Endothelial cell of umbilical vein (primary cell): ENCODE measurements at regions not wholly inside any gene's neighbourhood (a gene's known extent, or its start where the extent isn't known, plus 50 kb on each side); places are given as distances from the start of the nearest gene placed in this dataset.

Experiments used
- BruUV-seq: library from RNA; stranded (reverse); fragments of 400-500 nt; replicated peaks from 2 replicates; lab custom pipeline; 2021; lab: Mats Ljungman, UMichigan
- CTCF ChIA-PET: fragments of 300-600, 350-600 bp; sonication (Branson Sonifier 250); formaldehyde crosslinking; loops from one replicate; lab custom pipeline; 2021; ENCODE audit warnings: antibody characterized with exemption, inconsistent platforms; lab: Charles Lee
- POLR2A ChIA-PET: fragments of 300-600, 350-600 bp; sonication (Branson Sonifier 250); formaldehyde crosslinking; loops from one replicate; lab custom pipeline; 2021; ENCODE audit warnings: antibody characterized with exemption, inconsistent platforms; lab: Charles Lee
- DNase-seq: peaks from one replicate; pipeline ENCODE4 v3.0.0-alpha.2; 2011; ENCODE audit warnings: low read depth, low spot score
- FAIRE-seq: peaks from 2 replicates; lab custom pipeline; 2011; peaks lifted over from hg19 to GRCh38; lab: Jason Lieb, UNC
- H2AFZ ChIP-seq: 2 replicates; pipeline ENCODE4 v1.6.0; 2012; ENCODE audit warnings: low read depth, low read length, control low read depth, inconsistent platforms
- H3K27ac ChIP-seq: 2 replicates; pipeline ENCODE4 v1.5.1; 2011; ENCODE audit warnings: low read depth, mild to moderate bottlenecking, control low read depth, low read length, moderate library complexity; ENCODE audit not compliant: insufficient read depth
- H3K27me3 ChIP-seq, 2 experiments: 2 replicates each; pipeline versions ENCODE4 v1.6.0 to v1.6.1; 2011; ENCODE audit warnings: low read length in 2 of 2, mixed read lengths in 1 of 2; ENCODE audit not compliant: control insufficient read depth in 2 of 2, insufficient read depth in 2 of 2
- H3K36me3 ChIP-seq, 2 experiments: 2 replicates in 1 of 2; 3 replicates in 1 of 2; pipeline ENCODE4 v1.5.1; 2011; ENCODE audit warnings: low read length in 2 of 2, mild to moderate bottlenecking in 1 of 2, moderate library complexity in 1 of 2; ENCODE audit not compliant: control insufficient read depth in 2 of 2, insufficient read depth in 2 of 2; ENCODE audit errors: extremely low read depth in 1 of 2
- H3K4me1 ChIP-seq: 3 replicates; pipeline ENCODE4 v1.5.1; 2011; ENCODE audit warnings: mild to moderate bottlenecking, low read length; ENCODE audit not compliant: control insufficient read depth, insufficient read depth; ENCODE audit errors: extremely low read depth
- H3K4me2 ChIP-seq: 2 replicates; pipeline ENCODE4 v1.6.1; 2011; ENCODE audit warnings: low read length, control low read depth, mixed read lengths; ENCODE audit not compliant: insufficient read depth
- H3K4me3 ChIP-seq, 3 experiments: fragments of 200-600 bp in 1 of 3; sonication (generic), shearing (Covaris generic) in 1 of 3; replicated peaks in 1 of 3; 2 replicates each; pipeline ENCODE4 v1.5.1; 2011 to 2016; ENCODE audit warnings: control low read depth in 3 of 3, low read length in 3 of 3, mild to moderate bottlenecking in 2 of 3, inconsistent platforms in 1 of 3, low read depth in 1 of 3, moderate library complexity in 1 of 3; ENCODE audit not compliant: insufficient read depth in 1 of 3
- H3K79me2 ChIP-seq: 2 replicates; pipeline ENCODE4 v1.6.0; 2012; ENCODE audit warnings: low read length, inconsistent platforms; ENCODE audit not compliant: control insufficient read depth, insufficient read depth
- H3K9ac ChIP-seq: replicated peaks from 2 replicates; pipeline ENCODE3; 2011; ENCODE audit warnings: low read length, control low read depth; ENCODE audit not compliant: insufficient read depth; ENCODE audit errors: extremely low read depth
- H3K9me1 ChIP-seq: replicated peaks from 3 replicates; pipeline ENCODE4 v1.6.0; 2011; ENCODE audit warnings: mild to moderate bottlenecking, low read length; ENCODE audit not compliant: control insufficient read depth, insufficient read depth; ENCODE audit errors: extremely low read depth
- H3K9me3 ChIP-seq: replicated peaks from 2 replicates; pipeline ENCODE4 v1.5.1; 2012; ENCODE audit warnings: low read length, inconsistent platforms; ENCODE audit not compliant: control insufficient read depth, insufficient read depth
- H4K20me1 ChIP-seq: replicated peaks from 2 replicates; pipeline ENCODE3; 2011; ENCODE audit warnings: mild to moderate bottlenecking, low read length; ENCODE audit not compliant: control insufficient read depth, insufficient read depth; ENCODE audit errors: extremely low read depth
- CTCF ChIP-seq, 2 donors: IDR thresholded peaks; 1 replicate in 1 of 2; 2 replicates in 1 of 2; pipeline ENCODE4 v1.5.1; 2011; ENCODE audit warnings: low read length in 2 of 2, mild to moderate bottlenecking in 2 of 2, moderate library complexity in 2 of 2, control low read depth in 1 of 2, inconsistent platforms in 1 of 2, low read depth in 1 of 2; ENCODE audit not compliant: insufficient read depth in 1 of 2; ENCODE audit errors: extremely low read depth in 1 of 2
- EZH2 ChIP-seq: IDR thresholded peaks from 2 replicates; pipeline ENCODE4 v1.6.1; 2012; ENCODE audit warnings: borderline replicate concordance, low read depth, mild to moderate bottlenecking, moderate library complexity, low read length, inconsistent platforms; ENCODE audit not compliant: severe bottlenecking
- FOS ChIP-seq: IDR thresholded peaks from 2 replicates; pipeline ENCODE4 v1.6.1; 2011; ENCODE audit warnings: mild to moderate bottlenecking, low read length, moderate library complexity, borderline replicate concordance; ENCODE audit not compliant: insufficient read depth
- GATA2 ChIP-seq: IDR thresholded peaks from 2 replicates; pipeline ENCODE4 v1.7.0; 2011; ENCODE audit warnings: low read depth, mild to moderate bottlenecking, moderate library complexity, mixed read lengths, low read length; ENCODE audit not compliant: insufficient read length, insufficient read depth
- JUN ChIP-seq: IDR thresholded peaks from 2 replicates; pipeline ENCODE4 v1.6.1; 2011; ENCODE audit warnings: borderline replicate concordance, low read depth; ENCODE audit not compliant: insufficient read length, insufficient read depth
- MAX ChIP-seq: IDR thresholded peaks from 2 replicates; pipeline ENCODE4 v1.6.1; 2011; ENCODE audit not compliant: insufficient read depth, insufficient read length
- MYC ChIP-seq: IDR thresholded peaks from one replicate; pipeline ENCODE4 v1.6.1; 2011; ENCODE audit warnings: mild to moderate bottlenecking, low read depth, low read length
- POLR2A ChIP-seq: IDR thresholded peaks from 2 replicates; pipeline ENCODE4 v1.6.1; 2012; ENCODE audit warnings: low read depth, mild to moderate bottlenecking, control low read depth, low read length
- POLR2AphosphoS5 ChIP-seq: IDR thresholded peaks from 2 replicates; pipeline ENCODE4 v1.6.1; 2012; ENCODE audit warnings: low read depth, mild to moderate bottlenecking, control low read depth, low read length, moderate library complexity; ENCODE audit not compliant: insufficient read depth
- dilution Hi-C: fragments of 300-500 bp; cut with MboI; formaldehyde crosslinking; loops from one replicate; pipeline ENCODE4 v1.15.0; 2019; ENCODE audit warnings: low sequenced_read_pairs; ENCODE audit not compliant: extremely low pct_ligation_motif_present
- intact Hi-C: fragments of 100-400 bp; cut with micrococcal nuclease; formaldehyde crosslinking; loops from one replicate; pipeline ENCODE4 v1.10.0; 2022

GRCh38 chr13:91139232-91139631 lies 208.3 kb upstream of the MIR17HG start:
- intact Hi-C loops (no loop called here), dilution Hi-C loops (no loop called here)
- CTCF ChIA-PET, result no interaction called here
- Histone ChIP-seq H3K27me3 (no peaks in the 10 kb centered on the region), H3K79me2 (no peaks in the 10 kb centered on the region), H3K9me3 (no peaks in the 10 kb centered on the region), H3K27ac (no peak overlapping the region), H3K9ac (no peak overlapping the region), H4K20me1 (no peaks in the 10 kb centered on the region), H3K4me2 (no peak overlapping the region), H3K4me3 (no peak overlapping the region), H3K4me1 (no peaks in the 10 kb centered on the region), H2AFZ (no peak overlapping the region), H3K36me3 (no peaks in the 10 kb centered on the region), H3K9me1 (no peaks in the 10 kb centered on the region)
- TF ChIP-seq GATA2, result no peak
- no peak for TF ChIP-seq CTCF (IDR thresholded peaks at IDR 0.05; ENCODE audit: extremely low read depth in 1 of 2, insufficient read depth in 1 of 2, low read depth in 1 of 2, low read length in 2 of 2)
- no peak for TF ChIP-seq MAX
- TF ChIP-seq EZH2, result no peak
- TF ChIP-seq POLR2A, result no peak
- TF ChIP-seq JUN, result no peak
- no peak for TF ChIP-seq MYC
- no peak for TF ChIP-seq FOS
- TF ChIP-seq POLR2AphosphoS5, result no peak
- BruUV-seq, result no TSS peak
- FAIRE-seq, result no peak
- DNase-seq, result no peak
- POLR2A ChIA-PET, result no interaction called here
